ENCODE measurements at regions not wholly inside any gene's neighbourhood (a gene's known extent, or its start where the extent isn't known, plus 50 kb on each side); places are given as distances from the start of the nearest gene placed in this dataset.

DNA sequence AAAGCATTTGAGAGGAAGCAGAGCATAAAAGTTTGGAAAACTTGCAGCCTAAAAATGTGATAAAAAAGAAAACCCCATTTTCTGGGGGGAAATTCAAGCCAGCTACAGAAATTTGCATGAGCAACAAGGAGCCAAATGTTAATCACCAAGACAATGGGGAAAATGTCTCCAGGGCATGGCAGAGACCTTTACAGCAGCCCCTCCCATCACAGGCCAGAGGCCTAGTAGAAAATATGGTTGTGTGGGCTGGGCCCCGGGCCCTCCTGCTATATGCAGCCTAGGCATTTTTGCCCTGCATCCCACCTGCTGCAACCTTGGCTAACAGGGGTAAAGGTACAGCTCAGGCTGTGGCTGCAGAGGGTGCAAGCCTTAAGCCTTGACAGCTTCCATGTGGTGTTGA lies 299.6 kb upstream of the NCAM2 start:
- TF ChIP-seq CTCF (IDR thresholded peaks at IDR 0.05; ENCODE audit: borderline replicate concordance, extremely low read depth, low read length, poor library complexity, severe bottlenecking) (no peak), EZH2 (IDR thresholded peaks at IDR 0.05; ENCODE audit: borderline replicate concordance, low read depth, low read length, severe bottlenecking) (no peak)

All from DND-41 (cell line).